H1 (cell line): ENCODE measurements at regions not wholly inside any gene's neighbourhood (a gene's known extent, or its start where the extent isn't known, plus 50 kb on each side); places are given as distances from the start of the nearest gene placed in this dataset.

Experiments
- CTCF ChIA-PET: fragments of 300-600 bp; sonication (Branson Sonifier 250); formaldehyde crosslinking; loops from one replicate; lab custom pipeline; 2021; ENCODE audit not compliant: partially characterized antibody; lab: Charles Lee
- POLR2A ChIA-PET: fragments of 300-600 bp; sonication (Branson Sonifier 250); formaldehyde crosslinking; loops from one replicate; lab custom pipeline; 2021; ENCODE audit warnings: inconsistent platforms; ENCODE audit not compliant: partially characterized antibody; lab: Charles Lee
- DNase-seq, 2 experiments: peaks; one replicate each; pipeline versions ENCODE4 v3.0.0 to v3.0.0-alpha.2; 2010 to 2022; ENCODE audit warnings: low spot score in 2 of 2, low read depth in 1 of 2, mixed read lengths in 1 of 2
- FAIRE-seq: peaks from 2 replicates; lab custom pipeline; 2011; peaks lifted over from hg19 to GRCh38; lab: Jason Lieb, UNC
- H2AFZ ChIP-seq: 2 replicates; pipeline ENCODE4 v1.8.1; 2012; ENCODE audit warnings: low read length, inconsistent platforms
- H2AK5ac ChIP-seq: 2 replicates; pipeline ENCODE4 v1.6.1; 2013; ENCODE audit warnings: low read depth, low read length
- H2BK120ac ChIP-seq: replicated peaks from 2 replicates; pipeline ENCODE3; 2013; ENCODE audit warnings: low read depth, low read length, inconsistent platforms
- H2BK12ac ChIP-seq: 2 replicates; pipeline ENCODE4 v1.6.1; 2013; ENCODE audit warnings: low read depth, low read length
- H2BK15ac ChIP-seq: 2 replicates; pipeline ENCODE4 v1.6.1; 2013; ENCODE audit warnings: low read length
- H2BK20ac ChIP-seq: 2 replicates; pipeline ENCODE4 v1.6.1; 2013; ENCODE audit warnings: low read length
- H2BK5ac ChIP-seq: 2 replicates; pipeline ENCODE4 v1.6.1; 2013; ENCODE audit warnings: low read depth, low read length
- H3K14ac ChIP-seq: 2 replicates; pipeline ENCODE4 v1.6.1; 2013; ENCODE audit warnings: inconsistent platforms; ENCODE audit not compliant: insufficient read length
- H3K18ac ChIP-seq: 2 replicates; pipeline ENCODE4 v1.6.1; 2013; ENCODE audit warnings: low read length; ENCODE audit errors: extremely low read depth
- H3K23ac ChIP-seq: 2 replicates; pipeline ENCODE4 v1.6.1; 2013; ENCODE audit warnings: inconsistent platforms; ENCODE audit not compliant: insufficient read length
- H3K23me2 ChIP-seq: 2 replicates; pipeline ENCODE4 v1.6.1; 2013; ENCODE audit warnings: low read depth, low read length
- H3K27ac ChIP-seq: 2 replicates; pipeline ENCODE4 v1.6.1; 2011; ENCODE audit warnings: low read depth, low read length, inconsistent platforms
- H3K27me3 ChIP-seq, 4 experiments: replicated peaks in 1 of 4; 1 replicate in 1 of 4; 2 replicates in 3 of 4; pipeline versions ENCODE4 v1.6.1 to v1.8.1; 2011 to 2013; ENCODE audit warnings: low read length in 3 of 4, mild to moderate bottlenecking in 3 of 4, inconsistent platforms in 2 of 4, mixed read lengths in 2 of 4, moderate library complexity in 1 of 4; ENCODE audit not compliant: control insufficient read depth in 3 of 4, insufficient read depth in 3 of 4; ENCODE audit errors: extremely low read depth in 1 of 4
- H3K36me3 ChIP-seq, 4 experiments: 2 replicates each; pipeline versions ENCODE4 v1.6.1 to v1.8.1; 2011 to 2013; ENCODE audit warnings: mild to moderate bottlenecking in 4 of 4, low read length in 3 of 4, moderate library complexity in 2 of 4, control low read depth in 1 of 4, inconsistent platforms in 1 of 4; ENCODE audit not compliant: insufficient read depth in 4 of 4, control insufficient read depth in 2 of 4
- H3K4ac ChIP-seq: replicated peaks from 2 replicates; pipeline ENCODE3; 2013; ENCODE audit warnings: low read length, low read depth, mixed read lengths, inconsistent platforms; ENCODE audit not compliant: insufficient read length
- H3K4me1 ChIP-seq, 4 experiments: replicated peaks in 1 of 4; 1 replicate in 1 of 4; 2 replicates in 3 of 4; pipeline versions ENCODE4 v1.6.1 to v1.8.1; 2011 to 2013; ENCODE audit warnings: low read length in 3 of 4, inconsistent platforms in 2 of 4, mixed read lengths in 1 of 4; ENCODE audit not compliant: insufficient read depth in 4 of 4, control insufficient read depth in 3 of 4
- H3K4me2 ChIP-seq, 2 experiments: 2 replicates each; pipeline versions ENCODE4 v1.6.1 to v1.8.1; 2011 to 2013; ENCODE audit warnings: low read depth in 2 of 2, low read length in 2 of 2, control low read depth in 1 of 2, inconsistent platforms in 1 of 2, mild to moderate bottlenecking in 1 of 2; ENCODE audit not compliant: insufficient read depth in 1 of 2
- H3K4me3 ChIP-seq, 4 experiments: fragments of 200-600, 300-600 bp in 1 of 4; sonication (generic), shearing (Covaris generic), sonication (Bioruptor Twin) in 1 of 4; 2 replicates each; pipeline versions ENCODE4 v1.5.1 to v1.8.1; 2011 to 2016; ENCODE audit warnings: low read length in 4 of 4, low read depth in 3 of 4, control low read depth in 2 of 4, inconsistent platforms in 2 of 4, mild to moderate bottlenecking in 2 of 4, mixed read lengths in 1 of 4, moderate library complexity in 1 of 4; ENCODE audit not compliant: insufficient read depth in 2 of 4; ENCODE audit errors: extremely low read depth in 1 of 4
- H3K56ac ChIP-seq: replicated peaks from 2 replicates; pipeline ENCODE3; 2013; ENCODE audit warnings: low read depth, mild to moderate bottlenecking, mixed read lengths, low read length, inconsistent platforms; ENCODE audit not compliant: insufficient read length
- H3K79me1 ChIP-seq: 2 replicates; pipeline ENCODE4 v1.6.1; 2013; ENCODE audit warnings: low read depth, low read length, control low read depth
- H3K79me2 ChIP-seq, 2 experiments: 2 replicates each; pipeline versions ENCODE4 v1.6.1 to v1.8.1; 2012 to 2013; ENCODE audit warnings: low read length in 2 of 2, mild to moderate bottlenecking in 2 of 2, inconsistent platforms in 1 of 2; ENCODE audit not compliant: insufficient read depth in 2 of 2, control insufficient read depth in 1 of 2
- H3K9ac ChIP-seq, 4 experiments: replicated peaks in 1 of 4; 1 replicate in 1 of 4; 2 replicates in 3 of 4; pipeline versions ENCODE4 v1.6.1 to v1.8.1; 2011 to 2013; ENCODE audit warnings: low read depth in 3 of 4, low read length in 3 of 4, control low read depth in 2 of 4, mild to moderate bottlenecking in 2 of 4, moderate library complexity in 2 of 4, inconsistent platforms in 1 of 4; ENCODE audit errors: extremely low read depth in 1 of 4
- H3K9me3 ChIP-seq, 2 experiments: 2 replicates each; pipeline versions ENCODE4 v1.6.1 to v1.8.1; 2012 to 2013; ENCODE audit warnings: mild to moderate bottlenecking in 2 of 2, moderate library complexity in 2 of 2, control low read depth in 1 of 2, inconsistent platforms in 1 of 2, low read depth in 1 of 2, low read length in 1 of 2, mixed read lengths in 1 of 2; ENCODE audit not compliant: insufficient read depth in 2 of 2
- H4K20me1 ChIP-seq, 2 experiments: replicated peaks in 1 of 2; 2 replicates each; pipeline versions ENCODE3 to v1.8.1; 2011 to 2013; ENCODE audit warnings: inconsistent platforms in 2 of 2, low read length in 2 of 2, mild to moderate bottlenecking in 1 of 2; ENCODE audit not compliant: insufficient read depth in 2 of 2, control insufficient read depth in 1 of 2
- H4K5ac ChIP-seq: 2 replicates; pipeline ENCODE4 v1.6.1; 2013; ENCODE audit warnings: low read length, low read depth, mixed read lengths, inconsistent platforms; ENCODE audit not compliant: insufficient read length
- H4K8ac ChIP-seq: 2 replicates; pipeline ENCODE4 v1.8.0; 2013; ENCODE audit warnings: mild to moderate bottlenecking, moderate library complexity, low read length, inconsistent platforms; ENCODE audit not compliant: insufficient read depth; ENCODE audit errors: extremely low read depth
- H4K91ac ChIP-seq: replicated peaks from 2 replicates; pipeline ENCODE3; 2013; ENCODE audit warnings: low read length, mixed read lengths, inconsistent platforms; ENCODE audit not compliant: insufficient read length
- CHD2 ChIP-seq: IDR thresholded peaks from 2 replicates; pipeline ENCODE4 v1.6.1; 2012; ENCODE audit warnings: low read length, improper control_type of control experiment
- CTBP2 ChIP-seq: IDR thresholded peaks from 2 replicates; pipeline ENCODE4 v1.7.0; 2011; ENCODE audit warnings: borderline replicate concordance, mild to moderate bottlenecking, moderate library complexity, mixed read lengths, low read length; ENCODE audit not compliant: insufficient read depth, insufficient read length
- CTCF ChIP-seq, 3 experiments: IDR thresholded peaks; 1 replicate in 2 of 3; 2 replicates in 1 of 3; pipeline versions ENCODE4 v1.5.1 to v1.6.1; 2011; ENCODE audit warnings: low read length in 3 of 3, mild to moderate bottlenecking in 3 of 3, inconsistent platforms in 2 of 3, low read depth in 1 of 3, moderate library complexity in 1 of 3; ENCODE audit not compliant: insufficient read depth in 1 of 3; ENCODE audit errors: control extremely low read depth in 1 of 3
- E2F6 ChIP-seq: IDR thresholded peaks from 2 replicates; pipeline ENCODE4 v1.6.1; 2012; ENCODE audit warnings: inconsistent platforms
- EP300 ChIP-seq, 2 experiments: IDR thresholded peaks; 1 replicate in 1 of 2; 2 replicates in 1 of 2; pipeline ENCODE4 v1.6.1; 2011 to 2012; ENCODE audit warnings: low read depth in 2 of 2, low read length in 2 of 2, mild to moderate bottlenecking in 2 of 2, borderline replicate concordance in 1 of 2, inconsistent platforms in 1 of 2, moderate library complexity in 1 of 2
- JUND ChIP-seq: IDR thresholded peaks from 2 replicates; pipeline ENCODE4 v1.6.1; 2011; ENCODE audit warnings: mild to moderate bottlenecking, improper control_type of control experiment, low read length
- RBBP5 ChIP-seq: IDR thresholded peaks from 2 replicates; pipeline ENCODE4 v1.7.1; 2012; ENCODE audit warnings: low read depth, mild to moderate bottlenecking, inconsistent platforms, low read length, moderate library complexity, borderline replicate concordance
- TCF12 ChIP-seq: IDR thresholded peaks from 2 replicates; pipeline ENCODE4 v1.6.1; 2011; ENCODE audit warnings: low read depth, mild to moderate bottlenecking, low read length
- YY1 ChIP-seq: IDR thresholded peaks from 2 replicates; pipeline ENCODE4 v1.6.1; 2011; ENCODE audit warnings: low read depth, mild to moderate bottlenecking, low read length
- WGBS, 2 experiments: shearing (Covaris generic) in 1 of 2; methylation state at CpG; one replicate each; pipeline versions ENCODE4 v1.1.6 to v1.1.7; 2013 to 2015; ENCODE audit warnings: low lambda C conversion rate in 2 of 2, mixed read lengths in 2 of 2, inconsistent platforms in 1 of 2, low coverage in 1 of 2, missing lambda C conversion rate in 1 of 2; ENCODE audit not compliant: insufficient replicate concordance in 2 of 2, insufficient coverage in 1 of 2, insufficient read length in 1 of 2; ENCODE audit errors: extremely low coverage in 1 of 2, missing lambda C conversion rate in 1 of 2; 5-methylcytosine and 5-hydroxymethylcytosine counted together

GRCh38 chr10:121267236-121268003, 330.8 kb downstream of the FGFR2 start:
- Histone ChIP-seq H3K4me2 (no peak overlapping the region), H3K79me2 (0 out of 4 replicates have a peak, but pooled peaks cover 0 to 2% of the 10 kb centered on the region in 2 experiments), H4K8ac (no peak overlapping the region), H3K14ac (no peak overlapping the region), H3K4me1 (peaks cover 0 to 3% (median 2%) of the 10 kb centered on the region in 4 experiments; a peak in 2 of 7 replicates), H2AK5ac (no peak overlapping the region), H3K9me3 (no peaks in the 10 kb centered on the region), H4K20me1 (no peaks in the 10 kb centered on the region), H3K79me1 (no peaks in the 10 kb centered on the region), H4K91ac (no peak overlapping the region), H2BK20ac (no peak overlapping the region), H2AFZ (no peak overlapping the region), H4K5ac (no peak overlapping the region), H3K23ac (no peak overlapping the region), H3K36me3 (no peaks in the 10 kb centered on the region), H2BK15ac (no peak overlapping the region; the same call in 1 of the 2 replicates), H3K27me3 (peaks cover 0 to 2% (median 0%) of the 10 kb centered on the region in 4 experiments; a peak in 1 of 7 replicates), H3K27ac (no peak overlapping the region), H3K4ac (no peak overlapping the region), H3K56ac (no peak overlapping the region), H3K4me3 (no peak overlapping the region), H3K18ac (no peak overlapping the region), H3K23me2 (no peaks in the 10 kb centered on the region), H2BK120ac (no peak overlapping the region), H3K9ac (no peak overlapping the region), H2BK12ac (no peak overlapping the region), H2BK5ac (no peak overlapping the region)
- FAIRE-seq = no peak
- 96% methylated on average over 11 of the region's 11 CpGs; no CpG with 5 or more reads in 1 of the 2 experiments for WGBS, 2 experiments
- CTCF ChIA-PET = no interaction called here
- DNase-seq = no peak
- POLR2A ChIA-PET = no interaction called here
- TF ChIP-seq CTCF (IDR thresholded peaks at IDR 0.05; ENCODE audit: control extremely low read depth in 1 of 3, insufficient read depth in 1 of 3, low read depth in 1 of 3, low read length in 3 of 3) (no peak), JUND (no peak), TCF12 (no peak), EP300 (IDR thresholded peaks at IDR 0.05; ENCODE audit: borderline replicate concordance in 1 of 2, low read depth in 2 of 2, low read length in 2 of 2) (no peak), E2F6 (no peak), CTBP2 (no peak), YY1 (no peak), RBBP5 (no peak), CHD2 (no peak)
